DMS79 (cell line): ENCODE measurements at regions not wholly inside any gene's neighbourhood (a gene's known extent, or its start where the extent isn't known, plus 50 kb on each side); places are given as distances from the start of the nearest gene placed in this dataset.
"Not testable (repeated sequence)": the region's sequence is repeated elsewhere in the genome, so short reads cannot be mapped to it uniquely, and the experiment has no call there.

Experiments used
- DNase-seq: peaks from one replicate; lab custom pipeline; 2025; lab: John Stamatoyannopoulos, UW

DNA sequence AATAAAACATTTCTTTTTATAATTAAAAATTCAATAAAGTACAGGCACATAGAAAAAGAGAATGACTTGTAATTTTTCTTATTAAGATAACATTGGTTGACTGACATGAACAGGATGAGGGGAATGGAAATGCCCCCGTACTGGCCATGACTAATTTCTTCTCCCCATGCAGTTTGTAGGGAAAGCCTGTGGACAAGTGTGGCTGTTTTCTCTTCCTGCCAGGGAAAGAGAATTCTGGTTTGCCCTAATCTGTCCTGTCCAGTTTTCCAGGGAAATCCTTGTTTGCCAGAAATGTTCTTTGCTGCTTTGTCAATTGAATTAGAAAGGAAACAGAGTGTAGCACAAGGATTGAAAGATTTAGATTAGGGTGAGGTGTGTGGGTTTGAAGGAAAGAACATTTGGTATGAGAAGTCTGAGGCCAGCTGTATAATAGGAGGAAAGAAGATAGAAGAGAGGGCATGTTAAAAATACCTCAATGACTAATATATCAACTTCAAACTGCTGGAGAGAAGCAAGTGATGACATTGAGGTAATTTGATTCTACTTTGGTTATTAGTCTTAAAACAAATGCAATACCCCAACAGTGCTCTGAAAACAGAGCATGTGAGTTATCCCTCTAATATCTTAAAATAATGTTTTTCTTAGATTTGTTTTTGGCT, 593.9 kb upstream of the ZNF804A start:
- DNase-seq, result no peak

DNA sequence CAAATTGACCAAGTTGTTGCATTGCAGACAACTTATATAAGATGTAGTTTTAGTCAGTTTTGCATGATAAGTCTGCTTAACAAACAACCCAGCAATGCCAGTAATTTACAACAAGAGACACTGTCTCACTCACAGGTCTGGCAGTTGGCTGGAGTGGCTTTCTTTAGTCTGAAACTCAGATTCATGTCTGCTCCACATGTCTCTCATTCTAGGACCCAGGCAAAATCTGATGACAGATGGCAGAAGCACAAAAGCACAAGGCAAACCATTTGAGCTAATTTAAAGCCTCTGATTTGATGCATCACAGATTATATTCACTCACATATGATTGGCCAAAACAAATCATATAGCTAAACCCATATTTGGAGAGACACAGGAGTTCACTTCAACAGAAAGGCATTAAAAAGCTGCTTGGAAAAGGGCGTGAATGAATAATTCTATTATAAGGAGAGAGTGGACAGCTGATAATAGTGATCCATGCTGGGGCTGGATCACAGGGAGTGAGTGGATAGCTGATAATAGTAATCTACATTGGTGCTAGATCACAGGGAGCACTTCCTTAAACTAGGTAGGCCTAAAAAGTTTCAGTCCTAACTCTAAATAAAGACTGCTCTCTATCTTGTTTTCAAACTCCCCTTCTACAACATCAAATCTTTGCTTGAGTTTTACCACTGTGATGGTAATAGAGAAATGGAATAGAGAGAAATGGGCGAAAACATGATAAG, 593.2 kb upstream of the ZNF804A start:
- DNase-seq, result no peak

DNA sequence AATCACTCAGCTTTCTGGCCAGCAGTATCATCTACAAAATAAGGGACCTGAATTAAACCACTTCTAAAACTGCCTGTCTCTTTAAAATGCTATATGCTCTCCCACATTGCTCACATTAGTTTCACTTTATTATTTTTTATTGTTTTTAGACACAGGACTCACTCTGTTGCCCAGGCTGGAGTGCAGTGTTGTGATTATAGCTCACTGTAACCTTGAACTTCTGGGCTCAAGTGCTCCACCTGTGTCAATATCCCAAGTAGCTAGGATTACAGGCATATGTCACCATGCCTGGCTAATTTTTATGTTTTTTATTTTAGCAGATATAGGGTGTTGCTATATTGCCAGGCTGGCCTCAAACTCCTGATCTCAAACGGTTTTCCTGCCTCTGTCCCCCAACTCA, 591.3 kb upstream of the ZNF804A start:
- DNase-seq, result no peak

DNA sequence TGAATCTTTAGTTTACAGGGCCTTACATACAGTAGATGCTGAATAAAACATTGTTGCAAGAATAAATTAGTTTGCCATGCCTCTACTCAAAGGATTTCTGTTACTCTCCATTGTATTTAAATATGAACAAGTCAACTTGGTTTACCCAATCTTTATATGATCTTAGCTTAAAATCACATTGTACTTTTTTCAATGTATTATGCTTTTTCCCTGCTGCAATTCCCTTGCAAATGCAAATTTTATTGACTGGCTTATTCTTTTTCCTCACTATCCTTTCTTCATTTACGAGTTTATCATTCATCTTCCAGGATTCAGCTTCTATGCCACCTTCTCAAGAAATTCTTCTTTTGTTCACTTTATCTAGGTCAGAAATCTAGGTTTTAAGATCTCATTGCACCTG, 571.4 kb upstream of the ZNF804A start:
- DNase-seq, result no peak

DNA sequence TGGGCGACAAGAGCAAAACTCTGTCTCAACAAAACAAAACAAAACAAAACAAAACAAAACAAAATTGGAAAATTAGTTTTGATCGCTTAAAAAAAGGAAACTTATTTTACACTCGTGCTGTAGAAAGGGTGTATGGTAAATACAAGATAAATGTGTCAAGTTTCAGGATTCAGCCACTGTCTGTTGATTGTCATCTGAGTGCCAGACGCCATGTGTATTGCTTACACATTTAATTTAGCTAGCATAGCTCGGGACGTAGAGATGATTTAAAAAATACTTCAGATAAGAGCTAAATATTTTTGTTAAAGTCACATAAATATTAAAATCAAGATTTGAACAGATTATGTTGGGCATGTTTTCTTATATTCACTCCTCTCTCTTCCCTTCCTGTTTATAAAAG, 568.1 kb upstream of the ZNF804A start:
- no peak for DNase-seq

DNA sequence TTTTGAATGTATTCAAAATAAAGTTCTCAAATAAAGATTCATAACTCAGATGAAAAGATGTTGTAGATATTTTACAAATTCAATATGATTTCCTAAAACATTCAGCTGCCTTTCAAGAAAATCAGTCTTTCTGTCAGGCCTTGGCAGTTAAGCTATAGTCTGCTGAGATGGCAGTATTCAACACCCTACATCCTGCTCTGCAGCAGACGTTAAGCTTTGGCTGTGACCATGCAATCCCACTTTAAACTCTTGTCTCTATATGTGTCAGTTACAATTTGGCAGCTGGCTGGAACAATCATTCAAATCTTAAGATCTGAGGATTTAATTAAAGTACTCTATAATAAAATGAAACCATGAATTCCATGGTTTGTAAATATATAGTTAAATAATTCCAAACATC, 567.3 kb upstream of the ZNF804A start:
- no peak for DNase-seq

DNA sequence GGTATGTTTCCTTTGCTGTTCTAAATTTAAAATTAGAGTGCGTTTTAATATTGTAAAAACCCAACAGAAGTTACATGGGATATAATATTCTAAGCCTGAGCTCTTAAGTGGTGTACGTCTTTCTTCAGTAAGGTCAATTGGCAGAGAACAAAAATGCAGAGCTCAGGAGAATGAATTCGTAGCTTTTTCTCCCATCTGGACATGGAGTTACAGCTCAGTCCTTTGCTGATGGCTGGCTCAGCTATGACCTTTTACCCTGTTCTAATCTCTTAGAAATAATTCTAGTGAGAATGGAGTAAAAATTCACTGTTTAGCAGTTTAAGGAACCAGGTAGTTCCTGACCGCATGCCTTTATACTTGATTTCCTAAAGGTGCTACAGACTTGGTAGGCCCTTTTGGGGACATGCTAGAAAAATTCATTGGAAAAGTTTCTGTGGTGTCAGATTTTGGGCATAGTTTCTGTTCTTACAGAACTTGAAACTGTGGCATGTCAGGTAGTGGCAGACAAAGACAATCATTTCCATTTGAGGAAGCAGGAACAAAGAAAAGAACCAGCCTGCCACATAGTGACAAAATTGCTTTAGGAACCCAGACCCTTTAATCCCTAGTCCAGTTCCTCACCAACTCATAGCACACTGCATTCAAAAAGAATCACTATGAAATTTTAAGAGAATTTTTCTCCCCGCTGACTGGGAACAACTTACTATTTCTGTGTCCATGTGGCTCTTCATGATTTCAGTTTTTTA, 566.8 kb upstream of the ZNF804A start:
- DNase-seq, result no peak

DNA sequence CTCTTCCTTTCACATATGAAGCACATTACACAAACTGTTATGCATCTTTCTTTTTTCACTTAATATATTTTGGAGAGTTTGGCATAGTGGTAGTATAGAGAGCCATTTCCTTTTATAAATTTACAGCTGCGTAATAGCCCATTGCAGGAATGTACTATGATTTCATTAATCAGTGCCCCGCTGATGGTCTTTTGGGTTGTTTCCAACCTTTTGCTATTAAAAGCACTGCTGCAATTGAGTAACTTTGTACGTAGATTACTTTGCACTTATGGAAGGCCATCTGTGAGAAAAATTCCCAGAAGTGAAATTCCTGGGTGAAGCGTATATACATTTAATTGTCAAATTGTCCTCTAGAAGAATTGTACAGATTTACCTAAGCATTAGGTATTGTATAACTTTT, 565.3 kb upstream of the ZNF804A start:
- DNase-seq, result no peak

DNA sequence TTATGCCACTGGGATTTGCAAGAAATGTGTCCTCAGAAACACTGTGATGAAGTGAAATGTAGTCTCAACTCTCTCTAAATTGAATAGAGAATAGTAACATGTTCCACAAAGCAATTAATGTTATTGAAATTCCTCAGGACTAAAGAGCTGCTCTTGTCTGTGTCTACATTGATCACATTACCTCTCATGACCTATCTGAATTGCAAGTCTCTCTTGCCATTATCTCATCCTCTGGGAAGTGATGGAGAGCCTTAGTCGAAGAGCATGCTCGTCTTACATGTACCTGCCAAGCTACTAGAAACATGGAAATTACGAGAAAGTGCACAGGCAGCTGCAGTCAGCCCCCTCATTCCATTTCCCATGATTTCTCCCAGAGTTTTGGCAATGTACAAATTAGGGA, 561.1 kb upstream of the ZNF804A start:
- no peak for DNase-seq

DNA sequence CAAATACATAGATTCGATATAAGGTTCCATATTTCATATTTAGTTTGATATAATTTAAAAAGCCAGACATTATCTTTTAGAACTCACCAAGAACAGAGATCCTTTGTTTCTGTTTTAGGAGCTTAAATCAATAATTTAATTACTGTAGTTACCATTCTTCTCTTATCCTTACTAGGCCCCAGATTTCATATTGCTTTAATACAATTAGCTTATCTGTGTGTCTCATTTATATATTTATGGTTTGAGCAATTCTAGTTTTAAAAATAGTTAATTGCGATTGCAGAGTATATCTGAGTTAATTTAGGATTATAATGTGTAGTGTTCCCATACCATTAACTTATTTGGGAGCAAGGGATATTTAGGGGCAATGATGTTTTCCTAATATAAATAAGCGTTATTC, 558.8 kb upstream of the ZNF804A start:
- DNase-seq, result no peak

DNA sequence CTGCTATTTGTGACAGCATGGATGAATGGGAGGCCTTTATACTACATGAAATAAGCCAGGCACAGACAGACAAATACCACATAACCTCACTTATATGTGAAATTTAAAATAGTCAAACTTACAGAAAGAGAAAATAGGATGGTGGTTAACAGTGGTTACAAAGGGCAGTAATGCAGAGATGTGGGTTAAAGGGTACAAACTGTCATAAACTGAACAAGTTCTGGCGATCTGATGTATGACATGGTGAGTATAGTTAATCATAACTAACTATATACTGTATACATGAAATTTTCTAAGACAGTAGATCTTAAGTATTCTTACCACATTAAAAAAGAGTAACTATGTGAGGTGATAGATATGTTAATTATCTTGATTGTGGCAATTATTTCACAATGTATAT, 558.1 kb upstream of the ZNF804A start:
- DNase-seq, result no peak

DNA sequence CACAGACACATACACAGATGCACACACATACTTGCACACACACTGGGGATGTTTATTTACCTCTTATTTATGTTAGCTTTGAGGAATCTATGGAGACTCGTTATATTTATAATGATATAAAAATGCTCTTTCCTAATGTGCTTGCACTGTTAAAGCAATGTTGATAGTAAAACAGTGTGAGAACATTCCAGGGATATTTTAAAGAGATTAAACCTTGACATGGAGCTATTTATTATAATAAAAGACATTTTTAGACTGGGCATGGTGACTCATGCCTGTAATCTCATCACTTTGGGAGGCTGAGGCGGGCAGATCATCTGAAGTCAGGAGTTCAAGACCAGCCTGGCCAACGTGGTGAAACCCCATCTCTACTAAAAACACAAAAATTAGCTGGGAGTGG, 557.3 kb upstream of the ZNF804A start:
- no peak for DNase-seq

DNA sequence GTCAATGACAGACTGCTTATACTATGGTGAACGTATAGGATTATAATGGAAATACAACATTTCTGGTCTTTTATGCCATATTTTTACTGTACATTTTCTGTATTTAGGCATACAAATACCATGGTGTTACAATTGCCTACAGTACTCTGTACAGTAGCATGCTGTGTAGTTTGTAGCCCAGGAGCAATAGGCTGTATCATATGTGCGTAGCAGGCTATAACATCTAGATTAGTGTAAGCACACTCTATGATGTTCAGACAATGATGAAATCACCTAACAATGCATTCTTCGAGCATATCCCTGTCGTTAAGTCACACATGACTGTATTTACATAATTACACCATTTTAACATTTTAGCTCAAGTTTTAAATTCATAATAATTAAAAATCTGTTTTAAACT, 556.6 kb upstream of the ZNF804A start:
- DNase-seq, result no peak

DNA sequence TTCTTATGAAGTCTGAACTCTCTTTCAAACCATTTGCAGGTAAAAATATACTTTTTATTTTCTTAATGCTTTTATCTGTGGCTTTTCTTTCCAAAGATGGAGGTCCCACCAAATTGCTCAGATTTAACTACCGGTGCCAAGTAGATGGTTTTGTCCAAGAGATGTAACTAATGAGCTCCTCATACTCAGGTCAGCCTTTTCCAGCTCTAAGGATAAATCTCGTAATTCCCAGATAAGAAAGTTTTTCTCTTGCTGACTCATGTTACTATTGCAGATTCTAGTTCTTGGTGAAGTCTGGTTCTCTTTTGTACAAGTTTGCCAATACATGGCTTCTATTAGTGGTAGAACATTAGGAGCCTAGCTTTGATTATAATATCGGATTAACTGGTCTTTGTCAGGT, 550.8 kb upstream of the ZNF804A start:
- DNase-seq, result no peak

DNA sequence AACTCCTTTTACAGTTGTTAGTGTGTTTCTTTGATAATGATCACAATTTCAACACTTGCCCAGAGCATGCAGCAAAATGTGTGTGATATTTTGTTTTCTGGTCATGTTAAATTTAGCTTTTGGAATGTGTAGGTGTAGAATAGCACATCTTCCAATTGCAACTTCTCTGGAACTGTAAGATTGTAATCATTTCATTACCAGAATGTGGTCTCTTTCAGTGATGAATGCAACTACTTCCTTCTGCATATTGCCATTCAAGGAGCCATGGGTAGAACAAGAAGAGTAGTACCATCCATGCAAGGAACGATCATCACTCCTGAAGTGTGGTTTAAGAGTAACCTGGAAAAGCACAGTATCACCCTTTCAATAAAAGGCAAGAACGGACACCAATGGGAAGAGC, 548.8 kb upstream of the ZNF804A start:
- DNase-seq, result no peak

DNA sequence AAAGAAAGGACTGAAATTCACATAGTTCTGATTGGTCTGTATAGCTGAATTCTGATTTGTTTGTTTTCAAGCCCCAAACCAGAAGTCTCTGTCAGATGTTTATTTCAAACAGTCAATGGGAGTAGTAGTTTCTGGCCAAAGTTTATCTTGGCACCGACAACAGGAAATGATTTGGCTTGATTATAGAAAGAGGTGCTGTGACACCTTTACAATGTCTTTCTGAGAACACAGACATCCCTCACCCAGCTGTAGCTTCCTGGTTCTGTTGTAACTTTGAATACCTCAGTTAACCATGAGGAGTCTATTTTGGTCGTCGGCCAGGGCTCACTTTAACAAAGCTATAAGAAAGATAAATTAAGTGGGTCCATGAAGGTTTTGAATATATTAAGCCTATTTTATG, 545.0 kb upstream of the ZNF804A start:
- DNase-seq, result no peak

DNA sequence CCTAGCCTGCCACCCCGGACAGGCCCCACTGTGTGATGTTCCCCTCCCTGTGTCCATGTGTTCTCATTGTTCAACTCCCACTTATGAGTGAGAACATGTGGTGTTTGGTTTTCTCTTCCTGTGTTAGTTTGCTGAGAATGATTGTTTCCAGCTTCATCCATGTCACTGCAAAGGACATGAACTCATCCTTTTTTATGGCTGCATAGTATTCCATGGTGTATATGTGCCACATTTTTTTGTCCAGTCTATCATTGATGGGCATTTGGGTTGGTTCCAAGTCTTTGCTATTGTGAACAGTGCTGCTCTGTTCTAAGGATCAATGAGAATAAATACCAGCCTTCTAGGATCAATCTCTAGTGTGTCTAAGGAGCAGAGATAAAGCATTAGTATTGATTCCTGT, 543.9 kb upstream of the ZNF804A start:
- DNase-seq, result not testable (repeated sequence)

DNA sequence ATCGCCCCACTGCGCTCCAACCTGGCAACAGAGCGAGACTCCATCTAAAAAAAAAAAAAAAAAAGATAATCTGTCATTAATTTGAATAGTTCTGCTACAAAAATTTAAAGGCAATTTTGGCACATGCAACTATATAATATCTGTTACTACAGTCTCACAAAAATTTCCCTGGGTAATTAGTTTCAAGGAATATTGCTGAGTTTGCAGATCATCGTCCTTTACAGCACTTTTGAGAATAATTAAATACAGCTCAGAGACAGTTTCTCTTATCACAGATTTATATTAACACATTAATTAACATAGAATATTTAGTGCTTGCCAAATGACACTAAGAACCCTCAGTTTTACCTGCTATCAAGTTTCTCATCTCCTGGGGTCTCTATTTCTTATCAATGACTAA, 540.4 kb upstream of the ZNF804A start:
- no peak for DNase-seq

DNA sequence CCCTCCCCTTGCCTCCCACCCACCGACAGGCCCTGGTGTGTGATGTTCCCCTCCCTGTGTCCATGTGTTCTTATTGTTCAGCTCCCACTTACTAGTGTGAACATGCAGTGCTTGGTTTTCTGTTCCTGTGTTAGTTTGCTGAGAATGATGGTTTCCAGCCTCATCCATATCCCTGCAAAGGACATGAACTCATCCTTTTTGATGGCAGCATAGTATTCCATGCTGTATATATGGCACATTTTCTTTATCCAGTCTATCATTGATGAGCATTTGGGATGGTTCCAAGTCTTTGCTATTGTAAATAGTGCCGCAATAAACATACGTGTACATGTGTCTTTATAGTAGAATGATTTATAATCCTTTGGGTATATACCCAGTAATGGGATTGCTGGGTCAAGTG, 538.1 kb upstream of the ZNF804A start:
- DNase-seq, result not testable (repeated sequence)

DNA sequence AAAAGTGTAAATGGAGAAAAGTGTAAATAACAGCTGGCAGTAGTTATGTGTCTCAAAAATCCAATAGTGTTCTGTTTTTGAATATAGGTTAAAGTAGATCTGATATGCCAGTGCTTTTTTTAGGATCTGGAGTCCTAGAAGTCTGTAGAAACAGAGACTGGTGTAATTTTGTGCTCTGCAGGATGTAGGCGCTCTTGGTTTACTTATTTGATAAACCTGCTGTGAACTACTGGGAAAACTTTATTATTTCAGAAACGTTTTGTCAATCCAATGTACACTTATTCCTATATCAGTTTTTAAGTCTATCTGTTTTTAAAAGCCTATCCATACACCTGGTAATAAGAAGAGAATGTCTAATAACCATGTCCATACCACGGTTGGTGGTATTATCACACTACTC, 530.8 kb upstream of the ZNF804A start:
- DNase-seq, result no peak

DNA sequence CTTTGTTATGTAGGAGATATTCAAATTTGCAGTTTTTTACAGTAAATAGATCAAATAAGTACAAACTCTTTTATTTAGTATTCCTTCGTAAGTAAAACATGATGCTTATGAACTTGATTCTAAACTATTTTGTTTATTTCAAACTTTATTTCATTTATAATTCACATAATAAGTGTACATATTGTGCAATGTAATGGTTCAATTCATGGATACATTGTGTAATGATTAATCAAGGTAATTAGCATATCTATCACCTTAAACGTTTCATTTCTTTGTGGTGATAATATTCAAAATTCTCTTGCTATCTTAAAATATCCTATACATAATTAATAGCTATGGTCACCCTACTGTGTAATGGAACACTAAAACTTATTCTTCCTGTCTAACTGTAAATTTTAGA, 525.9 kb upstream of the ZNF804A start:
- DNase-seq, result no peak

DNA sequence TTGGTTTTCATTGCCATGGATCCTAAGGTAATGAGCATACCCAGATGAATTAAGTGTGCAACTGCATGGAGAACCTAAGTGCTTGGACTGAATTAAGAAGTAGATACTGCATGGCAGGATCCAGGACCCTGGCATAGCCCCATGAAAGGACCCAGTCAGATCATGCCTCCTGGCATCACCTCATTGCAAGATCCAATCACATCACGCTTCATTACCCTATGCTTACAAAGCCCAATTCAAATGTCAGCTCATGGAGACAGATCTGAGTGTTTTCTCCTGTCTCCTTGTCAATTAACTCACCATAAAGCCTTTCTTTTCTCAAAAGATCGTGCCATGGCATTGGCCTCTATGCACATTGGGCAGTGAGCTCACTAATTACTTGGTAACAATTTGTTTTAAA, 519.8 kb upstream of the ZNF804A start:
- DNase-seq, result no peak

DNA sequence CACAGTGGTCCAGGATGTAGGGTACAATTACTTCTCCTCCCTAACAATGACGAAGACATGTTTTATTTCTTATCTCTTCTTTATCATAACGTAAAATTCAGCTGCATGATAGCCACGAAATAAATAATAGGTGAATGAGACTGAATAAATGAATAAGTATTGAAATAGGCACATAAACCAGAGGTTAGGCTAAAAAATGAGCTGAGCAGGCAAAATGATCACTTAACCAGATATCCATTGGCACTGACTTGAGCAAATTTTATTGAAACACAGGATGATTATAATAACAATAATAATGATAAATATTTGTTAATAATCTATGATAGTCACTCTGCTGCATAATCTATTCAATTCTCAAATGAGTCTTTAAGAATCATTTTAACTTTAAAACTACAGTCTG, 506.9 kb upstream of the ZNF804A start:
- DNase-seq, result no peak
